Glutamatergic neuron (in vitro differentiated cells): ENCODE measurements at regions not wholly inside any gene's neighbourhood (a gene's known extent, or its start where the extent isn't known, plus 50 kb on each side); places are given as distances from the start of the nearest gene placed in this dataset.

Experiments
- DNase-seq: peaks from one replicate; pipeline ENCODE4 v3.0.0; 2022
- H3K27ac Mint-ChIP-seq: one replicate; pipeline ENCODE4 v1.8.0; 2020; ENCODE audit warnings: mild to moderate bottlenecking, mixed read lengths, inconsistent platforms; ENCODE audit not compliant: unreplicated experiment
- H3K27me3 Mint-ChIP-seq: one replicate; pipeline ENCODE4 v1.8.0; 2020; ENCODE audit warnings: mild to moderate bottlenecking, moderate library complexity, mixed read lengths, inconsistent platforms; ENCODE audit not compliant: unreplicated experiment
- H3K36me3 Mint-ChIP-seq: one replicate; pipeline ENCODE4 v1.8.0; 2020; ENCODE audit warnings: mild to moderate bottlenecking, mixed read lengths, inconsistent platforms; ENCODE audit not compliant: unreplicated experiment
- H3K4me1 Mint-ChIP-seq: one replicate; pipeline ENCODE4 v1.8.0; 2020; ENCODE audit warnings: mild to moderate bottlenecking, low read depth, mixed read lengths, inconsistent platforms; ENCODE audit not compliant: unreplicated experiment
- H3K4me3 Mint-ChIP-seq: one replicate; pipeline ENCODE4 v1.8.0; 2020; ENCODE audit warnings: mild to moderate bottlenecking, mixed read lengths, inconsistent platforms; ENCODE audit not compliant: unreplicated experiment
- H3K9me3 Mint-ChIP-seq: one replicate; pipeline ENCODE4 v1.8.0; 2020; ENCODE audit warnings: mild to moderate bottlenecking, moderate library complexity, mixed read lengths, inconsistent platforms; ENCODE audit not compliant: unreplicated experiment
- CTCF ChIP-seq: fragments of 200-600 bp; sonication (generic); IDR thresholded peaks from one replicate; pipeline ENCODE4 v1.5.0; 2021; ENCODE audit not compliant: partially characterized antibody, unreplicated experiment

GRCh38 chr2:53530126-53530525 is 237.5 kb upstream of the CHAC2 start:
- Mint-ChIP-seq H3K27ac (no peak overlapping the region), H3K36me3 (peaks cover 7% of the 10 kb centered on the region), H3K27me3 (no peaks in the 10 kb centered on the region), H3K4me1 (no peaks in the 10 kb centered on the region), H3K9me3 (peaks cover 1% of the 10 kb centered on the region), H3K4me3 (no peak overlapping the region)
- no peak for DNase-seq
- TF ChIP-seq CTCF, result no peak

GRCh38 chr2:53527056-53527455 is 240.5 kb upstream of the CHAC2 start:
- no peak for DNase-seq
- H3K36me3 Mint-ChIP-seq, result peaks cover 7% of the 10 kb centered on the region
- no peak for TF ChIP-seq CTCF

GRCh38 chr2:53519918-53520841 is 247.4 kb upstream of the CHAC2 start:
- DNase-seq, result no peak
- Mint-ChIP-seq H3K27ac (peak overlapping the region; percentile 59), H3K9me3 (no peaks in the 10 kb centered on the region), H3K4me3 (no peak overlapping the region), H3K36me3 (no peaks in the 10 kb centered on the region), H3K27me3 (no peaks in the 10 kb centered on the region), H3K4me1 (peaks cover 24% of the 10 kb centered on the region)
- no peak for TF ChIP-seq CTCF

More at GRCh38 chr2:53527056-53527455, 240.5 kb upstream of the CHAC2 start:
- no peak overlapping the region for H3K27ac Mint-ChIP-seq
- no peaks in the 10 kb centered on the region for H3K4me1 Mint-ChIP-seq
- peaks cover 1% of the 10 kb centered on the region for H3K9me3 Mint-ChIP-seq
- H3K4me3 Mint-ChIP-seq, result no peak overlapping the region
- H3K27me3 Mint-ChIP-seq, result no peaks in the 10 kb centered on the region

GRCh38 chr2:53517406-53517805 is 250.2 kb upstream of the CHAC2 start:
- no peak for TF ChIP-seq CTCF
- Mint-ChIP-seq H3K27ac (no peak overlapping the region), H3K4me3 (no peak overlapping the region)

GRCh38 chr2:53516650-53517049 is 251.0 kb upstream of the CHAC2 start:
- Mint-ChIP-seq H3K36me3 (no peaks in the 10 kb centered on the region), H3K27me3 (no peaks in the 10 kb centered on the region), H3K4me1 (peaks cover 24% of the 10 kb centered on the region), H3K9me3 (no peaks in the 10 kb centered on the region), H3K27ac (no peak overlapping the region), H3K4me3 (no peak overlapping the region)
- TF ChIP-seq CTCF, result no peak
- no peak for DNase-seq

More at GRCh38 chr2:53517406-53517805, 250.2 kb upstream of the CHAC2 start:
- no peak for DNase-seq
- Mint-ChIP-seq H3K9me3 (no peaks in the 10 kb centered on the region), H3K4me1 (peaks cover 24% of the 10 kb centered on the region), H3K27me3 (no peaks in the 10 kb centered on the region), H3K36me3 (no peaks in the 10 kb centered on the region)
